ENCODE measurements at regions not wholly inside any gene's neighbourhood (a gene's known extent, or its start where the extent isn't known, plus 50 kb on each side); places are given as distances from the start of the nearest gene placed in this dataset.
"Not testable (repeated sequence)": the region's sequence is repeated elsewhere in the genome, so short reads cannot be mapped to it uniquely, and the experiment has no call there.

GRCh38 chr7:35152059-35152458 is 101.8 kb downstream of the TBX20 start:
- DNase-seq (ENCODE audit: low read depth in 2 of 2): not testable (repeated sequence)

- DNase-seq (ENCODE audit: low read depth in 2 of 2): not testable (repeated sequence)
Measured at GRCh38 chr7:35148030-35148429, 105.9 kb downstream of the TBX20 start.

- DNase-seq (ENCODE audit: low read depth in 2 of 2): not testable (repeated sequence)
Measured at GRCh38 chr7:35142125-35142524, 104.8 kb upstream of the DPY19L1 start.

GRCh38 chr7:35139281-35139680 is 102.0 kb upstream of the DPY19L1 start:
- peak; percentile 7 to 10 for DNase-seq (ENCODE audit: low read depth in 2 of 2)

- not testable (repeated sequence) for DNase-seq (ENCODE audit: low read depth in 2 of 2)
Measured at GRCh38 chr7:35133465-35133864, 96.2 kb upstream of the DPY19L1 start.

- not testable (repeated sequence) for DNase-seq (ENCODE audit: low read depth in 2 of 2)
Measured at GRCh38 chr7:35133011-35133410, 95.7 kb upstream of the DPY19L1 start.

- DNase-seq (ENCODE audit: low read depth in 2 of 2): not testable (repeated sequence)
Measured at GRCh38 chr7:35128662-35129061, 91.4 kb upstream of the DPY19L1 start.

- DNase-seq (ENCODE audit: low read depth in 2 of 2): peak in 1 of 2 experiments; percentile 4
Measured at GRCh38 chr7:35118526-35118925, 81.2 kb upstream of the DPY19L1 start.

GRCh38 chr7:35106667-35107066 is 69.4 kb upstream of the DPY19L1 start:
- DNase-seq (ENCODE audit: low read depth in 2 of 2): not testable (repeated sequence)

GRCh38 chr7:35105511-35105910 is 68.2 kb upstream of the DPY19L1 start:
- DNase-seq (ENCODE audit: low read depth in 2 of 2): not testable (repeated sequence)

GRCh38 chr7:35102845-35103244 is 65.6 kb upstream of the DPY19L1 start:
- not testable (repeated sequence) for DNase-seq (ENCODE audit: low read depth in 2 of 2)

- not testable (repeated sequence) for DNase-seq (ENCODE audit: low read depth in 2 of 2)
Measured at GRCh38 chr7:35092961-35093360, 55.7 kb upstream of the DPY19L1 start.

Data from fibroblast of skin of left quadriceps (primary cell).